ENCODE measurements at regions not wholly inside any gene's neighbourhood (a gene's known extent, or its start where the extent isn't known, plus 50 kb on each side); places are given as distances from the start of the nearest gene placed in this dataset.

DNA sequence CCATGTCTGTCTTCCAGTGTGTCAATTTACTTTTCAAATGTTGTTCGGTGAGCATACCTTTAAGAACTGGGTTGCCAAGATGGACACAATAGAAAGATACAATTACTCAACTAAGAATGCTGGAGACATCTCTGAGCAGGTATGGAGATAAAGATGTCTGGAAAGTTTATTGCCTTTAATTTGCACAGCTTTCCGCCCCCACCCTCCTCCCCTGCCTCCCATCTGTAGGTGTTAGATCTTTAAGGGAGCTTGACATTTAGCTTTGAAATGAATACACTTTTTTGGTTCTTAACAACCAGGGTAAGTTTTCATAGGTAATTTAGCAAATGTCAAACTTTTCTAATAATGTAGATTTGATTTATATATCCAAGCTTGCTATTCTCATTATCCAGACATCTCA is 104.4 kb downstream of the BTBD3 start:
- TF ChIP-seq CTCF (IDR thresholded peaks at IDR 0.05) = no peak
- TF ChIP-seq POLR2AphosphoS5 (IDR thresholded peaks at IDR 0.05; ENCODE audit: insufficient read depth in 1 of 2, low read depth in 1 of 2) = no peak
- TF ChIP-seq POLR2A (IDR thresholded peaks at IDR 0.05) = no peak

DNA sequence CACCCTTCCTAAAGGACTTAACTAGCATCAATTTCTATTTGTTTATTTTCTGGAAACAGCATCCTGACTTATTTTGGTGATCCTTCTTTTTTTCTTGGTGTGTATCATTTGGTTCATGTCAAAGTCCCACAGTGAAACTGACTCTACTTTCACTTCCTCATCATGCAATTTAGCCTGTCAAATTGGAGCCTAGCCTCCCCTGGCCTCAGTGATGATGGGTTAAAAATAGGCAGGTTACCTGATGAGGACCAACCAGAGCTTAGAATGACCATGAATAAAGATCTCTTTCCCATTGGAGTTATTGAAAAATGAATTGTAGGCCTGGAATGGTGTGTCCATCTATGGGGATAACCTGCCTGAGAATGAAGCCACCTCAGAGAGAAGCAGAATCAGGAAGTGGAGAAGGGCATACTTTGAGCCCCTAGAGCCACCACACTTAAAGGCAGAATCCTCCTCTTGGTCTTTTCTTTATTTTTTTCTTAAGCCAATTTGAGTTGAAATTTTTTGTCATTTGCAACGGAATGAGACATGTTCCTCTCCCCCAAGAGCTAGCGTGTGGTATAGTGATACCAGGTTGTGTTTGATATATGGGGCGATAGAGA is 105.6 kb downstream of the BTBD3 start:
- TF ChIP-seq CTCF (IDR thresholded peaks at IDR 0.05) (no peak), POLR2AphosphoS5 (IDR thresholded peaks at IDR 0.05; ENCODE audit: insufficient read depth in 1 of 2, low read depth in 1 of 2) (no peak), POLR2A (IDR thresholded peaks at IDR 0.05) (no peak)
- intact Hi-C loops (cut with DNase I) = no loop called here
- Histone ChIP-seq H3K36me3 (no peaks in the 10 kb centered on the region), H3K4me3 (no peak overlapping the region), H3K27ac (no peak overlapping the region), H3K27me3 (no peaks in the 10 kb centered on the region), H3K4me1 (no peaks in the 10 kb centered on the region), H3K9me3 (no peaks in the 10 kb centered on the region)
- no peak for DNase-seq (ENCODE audit: extremely low spot score in 2 of 2)

More for the DNA sequence above, 104.4 kb downstream of the BTBD3 start:
- H3K9me3 ChIP-seq = no peaks in the 10 kb centered on the region
- H3K4me1 ChIP-seq = no peaks in the 10 kb centered on the region
- intact Hi-C loops (cut with DNase I) = no loop called here
- no peak overlapping the region for H3K27ac ChIP-seq
- DNase-seq (ENCODE audit: extremely low spot score in 2 of 2) = no peak
- H3K36me3 ChIP-seq = no peaks in the 10 kb centered on the region
- no peak overlapping the region for H3K4me3 ChIP-seq
- H3K27me3 ChIP-seq = no peaks in the 10 kb centered on the region

GRCh38 chr20:12028771-12029170 is 111.1 kb downstream of the BTBD3 start:
- intact Hi-C loops (cut with DNase I) = no loop called here
- no peak for TF ChIP-seq CTCF (IDR thresholded peaks at IDR 0.05)
- TF ChIP-seq POLR2A (IDR thresholded peaks at IDR 0.05) = no peak
- no peak for TF ChIP-seq POLR2AphosphoS5 (IDR thresholded peaks at IDR 0.05; ENCODE audit: insufficient read depth in 1 of 2, low read depth in 1 of 2)
- Histone ChIP-seq H3K4me3 (no peak overlapping the region), H3K9me3 (no peaks in the 10 kb centered on the region), H3K27me3 (no peaks in the 10 kb centered on the region), H3K4me1 (no peaks in the 10 kb centered on the region), H3K36me3 (no peaks in the 10 kb centered on the region), H3K27ac (no peak overlapping the region)
- DNase-seq (ENCODE audit: extremely low spot score in 2 of 2) = no peak

DNA sequence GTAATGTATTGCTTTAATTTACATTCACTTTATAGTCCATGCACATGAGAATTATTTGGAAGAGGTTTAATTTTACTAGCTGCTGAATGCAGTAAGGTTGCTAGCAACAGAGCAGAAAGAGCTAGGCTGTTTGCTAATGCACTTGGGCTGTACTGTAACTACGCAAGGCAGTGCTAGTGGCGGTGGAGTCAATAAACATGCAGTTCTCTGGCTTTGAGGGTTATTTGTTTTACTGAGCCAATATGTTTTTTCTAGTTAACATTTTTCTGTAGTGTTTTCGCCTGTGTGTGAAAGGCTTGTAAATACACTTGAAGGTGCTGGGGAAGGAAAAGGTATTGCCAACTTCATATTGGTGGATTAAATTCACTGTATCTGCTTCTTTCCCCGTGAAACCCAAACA is 112.8 kb downstream of the BTBD3 start:
- no peak overlapping the region for H3K27ac ChIP-seq
- H3K4me3 ChIP-seq = no peak overlapping the region
- no peaks in the 10 kb centered on the region for H3K9me3 ChIP-seq
- no peaks in the 10 kb centered on the region for H3K36me3 ChIP-seq
- H3K27me3 ChIP-seq = no peaks in the 10 kb centered on the region
- no peaks in the 10 kb centered on the region for H3K4me1 ChIP-seq
- no peak for DNase-seq (ENCODE audit: extremely low spot score in 2 of 2)
- intact Hi-C loops (cut with DNase I) = no loop called here
- TF ChIP-seq POLR2AphosphoS5 (IDR thresholded peaks at IDR 0.05; ENCODE audit: insufficient read depth in 1 of 2, low read depth in 1 of 2) = no peak
- no peak for TF ChIP-seq CTCF (IDR thresholded peaks at IDR 0.05)
- no peak for TF ChIP-seq POLR2A (IDR thresholded peaks at IDR 0.05)

GRCh38 chr20:12036142-12036541 is 118.4 kb downstream of the BTBD3 start:
- H3K4me3 ChIP-seq = no peak overlapping the region
- intact Hi-C loops (cut with DNase I) = no loop called here
- no peaks in the 10 kb centered on the region for H3K36me3 ChIP-seq
- no peaks in the 10 kb centered on the region for H3K9me3 ChIP-seq
- no peak overlapping the region for H3K27ac ChIP-seq
- H3K4me1 ChIP-seq = no peaks in the 10 kb centered on the region
- no peaks in the 10 kb centered on the region for H3K27me3 ChIP-seq
- TF ChIP-seq CTCF (IDR thresholded peaks at IDR 0.05) = no peak
- TF ChIP-seq POLR2A (IDR thresholded peaks at IDR 0.05) = no peak
- no peak for TF ChIP-seq POLR2AphosphoS5 (IDR thresholded peaks at IDR 0.05; ENCODE audit: insufficient read depth in 1 of 2, low read depth in 1 of 2)
- no peak for DNase-seq (ENCODE audit: extremely low spot score in 2 of 2)

Data from vagina (tissue), 2 donors.